SK-N-SH treated with all-trans-retinoic acid at 6 μM for 48 hours (cell line): ENCODE measurements at regions not wholly inside any gene's neighbourhood (a gene's known extent, or its start where the extent isn't known, plus 50 kb on each side); places are given as distances from the start of the nearest gene placed in this dataset.

Experiments
- ARNTL ChIP-seq: fragments of 450-650 bp; formaldehyde crosslinking; IDR thresholded peaks from 2 replicates; pipeline ENCODE4 v1.5.0; 2020; ENCODE audit warnings: low read depth, mild to moderate bottlenecking, moderate library complexity, borderline replicate concordance
- BACH2 ChIP-seq: fragments of 250-450 bp; sonication (Bioruptor Pico); IDR thresholded peaks from 2 replicates; pipeline ENCODE4 v1.9.0; 2021; ENCODE audit warnings: mild to moderate bottlenecking, borderline replicate concordance
- CREB5 ChIP-seq: fragments of 250-450 bp; sonication (Bioruptor Pico); IDR thresholded peaks from 2 replicates; pipeline ENCODE4 v1.5.1; 2020; ENCODE audit warnings: low read depth, mild to moderate bottlenecking, moderate library complexity
- OSR1 ChIP-seq: fragments of 250-450 bp; sonication (Bioruptor Pico); IDR thresholded peaks from 2 replicates; pipeline ENCODE4 v1.8.0; 2022; ENCODE audit warnings: moderate library complexity, mild to moderate bottlenecking, inconsistent platforms
- RARB ChIP-seq: fragments of 250-450 bp; sonication (Bioruptor Pico); IDR thresholded peaks from 2 replicates; pipeline ENCODE4 v1.8.0; 2021; ENCODE audit warnings: mild to moderate bottlenecking, moderate library complexity
- TCF4 ChIP-seq: fragments of 250-450 bp; sonication (Bioruptor Pico); IDR thresholded peaks from 2 replicates; pipeline ENCODE4 v1.8.0; 2021; ENCODE audit warnings: mild to moderate bottlenecking, moderate library complexity, borderline replicate concordance
- ZFP3 ChIP-seq: fragments of 250-450 bp; sonication (Bioruptor Pico); IDR thresholded peaks from 2 replicates; pipeline ENCODE4 v1.5.0; 2020; ENCODE audit warnings: mild to moderate bottlenecking, moderate library complexity
- TF ChIP-seq, protein P1 (sequence below): fragments of 250-450 bp; sonication (Bioruptor Pico); IDR thresholded peaks from 2 replicates; pipeline ENCODE4 v1.8.0; 2020; ENCODE audit warnings: mild to moderate bottlenecking, moderate library complexity, borderline replicate concordance
- TF ChIP-seq, protein P2 (sequence below): fragments of 250-450 bp; sonication (Bioruptor Pico); IDR thresholded peaks from 2 replicates; pipeline ENCODE4 v1.8.0; 2021; ENCODE audit warnings: low read depth, mild to moderate bottlenecking, moderate library complexity, borderline replicate concordance

- TF ChIP-seq, protein P1, sequence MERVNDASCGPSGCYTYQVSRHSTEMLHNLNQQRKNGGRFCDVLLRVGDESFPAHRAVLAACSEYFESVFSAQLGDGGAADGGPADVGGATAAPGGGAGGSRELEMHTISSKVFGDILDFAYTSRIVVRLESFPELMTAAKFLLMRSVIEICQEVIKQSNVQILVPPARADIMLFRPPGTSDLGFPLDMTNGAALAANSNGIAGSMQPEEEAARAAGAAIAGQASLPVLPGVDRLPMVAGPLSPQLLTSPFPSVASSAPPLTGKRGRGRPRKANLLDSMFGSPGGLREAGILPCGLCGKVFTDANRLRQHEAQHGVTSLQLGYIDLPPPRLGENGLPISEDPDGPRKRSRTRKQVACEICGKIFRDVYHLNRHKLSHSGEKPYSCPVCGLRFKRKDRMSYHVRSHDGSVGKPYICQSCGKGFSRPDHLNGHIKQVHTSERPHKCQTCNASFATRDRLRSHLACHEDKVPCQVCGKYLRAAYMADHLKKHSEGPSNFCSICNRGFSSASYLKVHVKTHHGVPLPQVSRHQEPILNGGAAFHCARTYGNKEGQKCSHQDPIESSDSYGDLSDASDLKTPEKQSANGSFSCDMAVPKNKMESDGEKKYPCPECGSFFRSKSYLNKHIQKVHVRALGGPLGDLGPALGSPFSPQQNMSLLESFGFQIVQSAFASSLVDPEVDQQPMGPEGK (CRISPR knock-in tag) = no peak
- TF ChIP-seq OSR1 (CRISPR knock-in tag) = no peak
- TF ChIP-seq ZFP3 (CRISPR knock-in tag) = no peak
- TF ChIP-seq TCF4 = no peak
- no peak for TF ChIP-seq BACH2 (CRISPR knock-in tag)
- TF ChIP-seq ARNTL (CRISPR knock-in tag) = no peak
- TF ChIP-seq, protein P2, sequence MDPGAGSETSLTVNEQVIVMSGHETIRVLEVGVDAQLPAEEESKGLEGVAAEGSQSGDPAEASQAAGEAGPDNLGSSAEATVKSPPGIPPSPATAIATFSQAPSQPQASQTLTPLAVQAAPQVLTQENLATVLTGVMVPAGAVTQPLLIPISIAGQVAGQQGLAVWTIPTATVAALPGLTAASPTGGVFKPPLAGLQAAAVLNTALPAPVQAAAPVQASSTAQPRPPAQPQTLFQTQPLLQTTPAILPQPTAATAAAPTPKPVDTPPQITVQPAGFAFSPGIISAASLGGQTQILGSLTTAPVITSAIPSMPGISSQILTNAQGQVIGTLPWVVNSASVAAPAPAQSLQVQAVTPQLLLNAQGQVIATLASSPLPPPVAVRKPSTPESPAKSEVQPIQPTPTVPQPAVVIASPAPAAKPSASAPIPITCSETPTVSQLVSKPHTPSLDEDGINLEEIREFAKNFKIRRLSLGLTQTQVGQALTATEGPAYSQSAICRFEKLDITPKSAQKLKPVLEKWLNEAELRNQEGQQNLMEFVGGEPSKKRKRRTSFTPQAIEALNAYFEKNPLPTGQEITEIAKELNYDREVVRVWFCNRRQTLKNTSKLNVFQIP (CRISPR knock-in tag) = no peak
- TF ChIP-seq RARB (CRISPR knock-in tag) = no peak
- TF ChIP-seq CREB5 (CRISPR knock-in tag) = no peak
These were observed 134.6 kb upstream of the ANKRD55 start for GRCh38 chr5:56367748-56368147.
